Islet of Langerhans (tissue), 1 donor: ENCODE measurements at regions not wholly inside any gene's neighbourhood (a gene's known extent, or its start where the extent isn't known, plus 50 kb on each side); places are given as distances from the start of the nearest gene placed in this dataset.
"Not testable (repeated sequence)": the region's sequence is repeated elsewhere in the genome, so short reads cannot be mapped to it uniquely, and the experiment has no call there.

Source experiments
- FAIRE-seq: peaks from one replicate; lab custom pipeline; 2011; peaks lifted over from hg19 to GRCh38; lab: Jason Lieb, UNC

GRCh38 chr15:70602834-70603560 lies 160.4 kb downstream of the UACA start:
- FAIRE-seq, result no peak

- FAIRE-seq, result no peak
Measured at GRCh38 chr15:70602281-70602680, 161.1 kb downstream of the UACA start.

- FAIRE-seq, result no peak
Measured at GRCh38 chr15:70597945-70598344, 165.4 kb downstream of the UACA start.

- FAIRE-seq, result no peak
Measured at GRCh38 chr15:70597056-70597603, 166.2 kb downstream of the UACA start.

- FAIRE-seq, result no peak
Measured at GRCh38 chr15:70596354-70597055, 166.9 kb downstream of the UACA start.

GRCh38 chr15:70593795-70594194 lies 169.6 kb downstream of the UACA start:
- FAIRE-seq, result no peak

- no peak for FAIRE-seq
Measured at GRCh38 chr15:70589728-70590127, 173.6 kb downstream of the UACA start.

GRCh38 chr15:70589221-70589620 lies 174.1 kb downstream of the UACA start:
- FAIRE-seq, result no peak

GRCh38 chr15:70588613-70589012 lies 174.7 kb downstream of the UACA start:
- no peak for FAIRE-seq

- no peak for FAIRE-seq
Measured at GRCh38 chr15:70587896-70588567, 175.3 kb downstream of the UACA start.

GRCh38 chr15:70587012-70587634 lies 176.2 kb downstream of the UACA start:
- FAIRE-seq, result not testable (repeated sequence)

GRCh38 chr15:70586241-70586640 lies 177.1 kb downstream of the UACA start:
- FAIRE-seq, result no peak

GRCh38 chr15:70585707-70586034 lies 177.7 kb downstream of the UACA start:
- FAIRE-seq, result no peak

GRCh38 chr15:70584838-70585706 lies 178.3 kb downstream of the UACA start:
- no peak for FAIRE-seq

- no peak for FAIRE-seq
Measured at GRCh38 chr15:70584441-70584837, 178.9 kb downstream of the UACA start.

GRCh38 chr15:70583006-70583405 lies 180.4 kb downstream of the UACA start:
- no peak for FAIRE-seq

GRCh38 chr15:70582143-70582945 lies 181.0 kb downstream of the UACA start:
- FAIRE-seq, result no peak

GRCh38 chr15:70580958-70581357 lies 182.4 kb downstream of the UACA start:
- no peak for FAIRE-seq

GRCh38 chr15:70580286-70580685 lies 183.1 kb downstream of the UACA start:
- no peak for FAIRE-seq

GRCh38 chr15:70579766-70580165 lies 183.6 kb downstream of the UACA start:
- FAIRE-seq, result no peak

GRCh38 chr15:70578196-70578595 lies 185.2 kb downstream of the UACA start:
- FAIRE-seq, result no peak
